ENCODE measurements at regions not wholly inside any gene's neighbourhood (a gene's known extent, or its start where the extent isn't known, plus 50 kb on each side); places are given as distances from the start of the nearest gene placed in this dataset.

GRCh38 chr22:22779213-22779612, 108.4 kb upstream of the IGLL5 start (continued):
- TF ChIP-seq SPEN (CRISPR knock-in tag; IDR thresholded peaks at IDR 0.05; ENCODE audit: low read depth) (no peak), ETV5 (CRISPR knock-in tag; IDR thresholded peaks at IDR 0.05; ENCODE audit: borderline replicate concordance) (no peak), NFE2 (CRISPR knock-in tag; IDR thresholded peaks at IDR 0.05) (no peak), ZBED4 (CRISPR knock-in tag; IDR thresholded peaks at IDR 0.05; ENCODE audit: borderline replicate concordance) (no peak), FOXK2 (IDR thresholded peaks at IDR 0.05) (no peak)

- 0% methylated on average over 3 of the region's 3 CpGs for WGBS (ENCODE audit: low lambda C conversion rate)
- intact Hi-C loops (cut with micrococcal nuclease; ENCODE audit: unreplicated experiment) (no loop called here), in situ Hi-C loops (cut with HindIII; ENCODE audit: extremely low pct_ligation_motif_present, low pct_unique_long_range_greater_than_20kb) (no loop called here)
- TF ChIP-seq ATF5 (CRISPR knock-in tag; IDR thresholded peaks at IDR 0.05; ENCODE audit: low read depth) (no peak), ZHX1 (CRISPR knock-in tag; IDR thresholded peaks at IDR 0.05; ENCODE audit: low read depth) (no peak), CENPBD1 (CRISPR knock-in tag; IDR thresholded peaks at IDR 0.05; ENCODE audit: borderline replicate concordance, low read depth) (no peak), RFXAP (CRISPR knock-in tag; IDR thresholded peaks at IDR 0.05; ENCODE audit: borderline replicate concordance) (no peak)
- Histone ChIP-seq H2AFZ (ENCODE audit: low read length) (no peak overlapping the region), H3K36me3 (replicated peaks in 1 of 2; ENCODE audit: control insufficient read depth in 1 of 2, insufficient read depth in 2 of 2, low read length in 2 of 2) (no peaks in the 10 kb centered on the region), H3K79me2 (ENCODE audit: insufficient read depth, low read length) (no peaks in the 10 kb centered on the region), H3K4me2 (ENCODE audit: low read depth, low read length) (no peak overlapping the region), H3K4me3 (replicated peaks in 1 of 3; ENCODE audit: insufficient read depth in 1 of 3, low read depth in 2 of 3, low read length in 3 of 3) (no peak overlapping the region), H3K27me3 (ENCODE audit: control insufficient read depth in 1 of 2, insufficient read depth in 2 of 2, low read length in 2 of 2) (peaks cover 0 to 6% of the 10 kb centered on the region in 2 experiments; a peak in 1 of 5 replicates), H3K27ac (ENCODE audit: extremely low read length, insufficient read depth, low read length) (no peak overlapping the region), H3K9ac (ENCODE audit: insufficient read depth, low read depth, low read length) (no peak overlapping the region), H3K9me3 (ENCODE audit: low read length) (no peaks in the 10 kb centered on the region), H3K4me1 (ENCODE audit: insufficient read depth, low read length) (peaks cover 28% of the 10 kb centered on the region), H4K20me1 (ENCODE audit: insufficient read depth, low read length) (no peaks in the 10 kb centered on the region)
- ATAC-seq (no peak), DNase-seq (ENCODE audit: low spot score) (no peak), FAIRE-seq (no peak)
- CTCF ChIA-PET (ENCODE audit: low intra/inter-chr PET ratio, low total read pairs): no interaction called here
- POLR2A ChIA-PET: no interaction called here
- no TSS peak for BruUV-seq (replicated peaks)
Observed at GRCh38 chr22:22783575-22783974, 104.0 kb upstream of the IGLL5 start.

Measured in HepG2 (cell line).